NCI-H2171 treated with DMSO at 0.1 percent for 48 hours (cell line): ENCODE measurements at regions not wholly inside any gene's neighbourhood (a gene's known extent, or its start where the extent isn't known, plus 50 kb on each side); places are given as distances from the start of the nearest gene placed in this dataset.
"Not testable (repeated sequence)": the region's sequence is repeated elsewhere in the genome, so short reads cannot be mapped to it uniquely, and the experiment has no call there.

ENCODE experiments used
- DNase-seq: peaks from one replicate; lab custom pipeline; 2025; lab: John Stamatoyannopoulos, UW

GRCh38 chr2:66103581-66103980, 331.3 kb upstream of the MEIS1 start:
- no peak for DNase-seq

DNA sequence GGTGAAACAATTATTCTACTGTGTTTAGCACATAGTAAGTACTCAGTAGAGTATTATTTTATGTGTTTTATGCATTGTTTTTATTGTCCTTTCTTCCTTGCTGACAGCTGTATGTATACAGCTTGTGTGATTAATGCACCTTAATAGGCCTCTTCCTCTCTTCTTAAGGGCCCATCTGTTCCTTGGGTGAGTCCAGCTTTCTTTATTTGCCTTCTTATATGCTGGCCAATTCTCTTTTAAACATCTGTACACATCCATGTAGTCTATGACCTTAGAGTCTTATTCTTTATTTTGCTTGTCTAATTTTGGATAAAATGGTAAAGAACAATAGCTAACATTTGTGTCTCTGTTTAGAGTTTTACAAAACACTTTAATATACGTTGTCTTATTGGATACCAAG, 333.7 kb upstream of the MEIS1 start:
- DNase-seq: no peak

- no peak for DNase-seq
Observed at GRCh38 chr2:66095820-66096345, 339.0 kb upstream of the MEIS1 start.

DNA sequence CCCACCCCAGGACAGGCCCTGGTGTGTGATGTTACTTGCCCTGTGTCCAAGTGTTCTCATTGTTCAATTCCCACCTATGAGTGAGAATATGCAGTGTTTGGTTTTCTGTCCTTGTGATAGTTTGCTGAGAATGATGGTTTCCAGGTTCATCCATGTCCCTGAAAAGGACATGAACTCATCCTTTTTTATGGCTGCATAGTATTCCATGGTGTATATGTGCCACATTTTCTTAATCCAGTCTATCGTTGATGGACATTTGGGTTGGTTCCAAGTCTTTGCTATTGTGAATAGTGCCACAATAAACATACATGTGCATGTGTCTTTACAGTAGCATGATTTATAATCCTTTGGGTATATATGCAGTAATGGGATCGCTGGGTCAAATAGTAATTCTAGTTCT, 340.2 kb upstream of the MEIS1 start:
- DNase-seq: not testable (repeated sequence)

- DNase-seq: no peak
Observed at GRCh38 chr2:66093371-66093770, 341.6 kb upstream of the MEIS1 start.

DNA sequence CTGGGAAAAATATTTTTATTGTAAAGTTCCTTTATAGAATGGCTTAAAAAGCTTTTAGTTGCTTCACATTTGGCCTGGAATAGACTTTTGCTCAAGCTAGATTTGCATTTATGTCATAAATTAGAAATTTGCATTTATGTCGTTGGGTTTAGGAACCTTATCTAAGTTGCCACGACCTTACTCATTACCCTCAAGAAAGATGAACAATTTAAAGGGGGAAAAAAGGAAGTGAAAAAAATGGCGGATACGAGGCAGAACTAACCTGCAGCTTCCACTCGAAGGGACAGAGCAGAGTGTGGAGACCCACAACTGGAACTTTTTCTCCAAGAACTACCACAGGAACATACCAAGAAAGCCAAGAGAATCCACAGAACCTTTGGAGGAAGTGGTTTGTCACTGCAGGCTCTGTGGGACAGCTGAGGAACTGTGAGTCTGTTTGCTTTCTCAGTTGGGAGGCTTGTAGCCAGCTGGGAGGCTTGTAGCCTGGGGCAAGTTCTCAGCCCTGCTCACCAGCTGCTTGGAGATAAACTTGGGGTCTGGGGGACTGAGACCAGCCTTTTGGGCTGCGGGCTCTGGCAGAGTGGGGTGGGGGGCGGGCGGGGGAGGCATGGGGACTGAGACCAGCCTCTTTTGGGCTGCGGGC, 349.9 kb upstream of the MEIS1 start:
- no peak for DNase-seq

DNA sequence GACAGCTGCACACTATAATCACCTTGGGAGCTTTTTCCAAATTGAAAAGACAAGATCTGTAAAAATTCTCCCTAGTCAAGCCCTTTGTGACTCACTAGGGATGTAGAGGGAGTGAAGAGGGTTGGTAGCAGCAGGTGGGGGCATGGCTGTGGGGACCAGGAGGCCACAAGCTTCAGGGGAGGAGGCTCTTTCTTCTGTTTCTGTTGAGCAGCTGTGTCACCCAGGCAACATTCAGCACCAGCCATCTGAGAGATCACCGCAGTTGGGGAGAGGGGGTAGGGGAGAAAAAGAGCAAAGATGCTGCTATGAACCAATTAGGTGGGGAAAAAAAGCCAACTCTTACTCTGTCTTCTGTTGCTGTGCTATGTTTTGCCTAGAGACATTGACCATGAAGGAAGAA, 352.3 kb upstream of the MEIS1 start:
- DNase-seq: no peak

DNA sequence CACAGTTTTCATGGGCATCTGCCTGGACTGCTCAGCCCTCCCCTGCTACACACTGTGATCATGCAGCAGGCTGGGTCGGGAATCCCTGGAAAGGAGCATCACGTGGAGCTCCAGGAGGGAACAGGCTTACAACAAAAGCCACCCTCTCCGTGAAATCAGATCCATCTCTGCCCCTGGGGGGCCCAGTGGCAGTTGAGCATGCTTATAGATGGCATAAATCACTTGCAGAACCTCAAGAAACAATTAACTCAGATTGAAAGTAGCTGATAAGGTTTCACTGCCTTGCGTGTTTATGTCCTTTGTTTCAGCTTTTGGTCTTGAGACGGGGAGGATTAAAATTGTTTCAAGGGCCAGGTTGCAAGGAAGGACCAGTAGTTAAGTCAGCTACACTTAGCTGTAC, 354.8 kb upstream of the MEIS1 start:
- no peak for DNase-seq

DNA sequence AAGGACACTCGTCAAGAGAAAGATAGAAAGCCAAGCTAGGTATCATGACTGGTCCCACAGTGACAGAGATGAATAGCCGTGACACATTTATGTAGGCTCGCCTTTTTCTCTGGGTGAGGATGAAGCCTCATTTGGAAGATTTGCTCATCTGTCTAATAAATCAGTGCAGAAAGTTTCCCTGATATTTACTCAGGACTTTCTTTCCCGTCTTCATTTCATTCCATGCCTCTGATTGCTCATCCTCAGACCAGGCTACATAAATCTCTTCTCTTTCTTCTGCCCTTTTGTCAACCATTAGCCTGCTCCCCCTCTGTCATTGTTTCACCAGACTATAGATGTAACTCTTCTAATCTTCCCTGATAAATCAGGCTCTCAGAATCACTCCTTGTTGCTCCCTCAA, 361.8 kb upstream of the MEIS1 start:
- no peak for DNase-seq

DNA sequence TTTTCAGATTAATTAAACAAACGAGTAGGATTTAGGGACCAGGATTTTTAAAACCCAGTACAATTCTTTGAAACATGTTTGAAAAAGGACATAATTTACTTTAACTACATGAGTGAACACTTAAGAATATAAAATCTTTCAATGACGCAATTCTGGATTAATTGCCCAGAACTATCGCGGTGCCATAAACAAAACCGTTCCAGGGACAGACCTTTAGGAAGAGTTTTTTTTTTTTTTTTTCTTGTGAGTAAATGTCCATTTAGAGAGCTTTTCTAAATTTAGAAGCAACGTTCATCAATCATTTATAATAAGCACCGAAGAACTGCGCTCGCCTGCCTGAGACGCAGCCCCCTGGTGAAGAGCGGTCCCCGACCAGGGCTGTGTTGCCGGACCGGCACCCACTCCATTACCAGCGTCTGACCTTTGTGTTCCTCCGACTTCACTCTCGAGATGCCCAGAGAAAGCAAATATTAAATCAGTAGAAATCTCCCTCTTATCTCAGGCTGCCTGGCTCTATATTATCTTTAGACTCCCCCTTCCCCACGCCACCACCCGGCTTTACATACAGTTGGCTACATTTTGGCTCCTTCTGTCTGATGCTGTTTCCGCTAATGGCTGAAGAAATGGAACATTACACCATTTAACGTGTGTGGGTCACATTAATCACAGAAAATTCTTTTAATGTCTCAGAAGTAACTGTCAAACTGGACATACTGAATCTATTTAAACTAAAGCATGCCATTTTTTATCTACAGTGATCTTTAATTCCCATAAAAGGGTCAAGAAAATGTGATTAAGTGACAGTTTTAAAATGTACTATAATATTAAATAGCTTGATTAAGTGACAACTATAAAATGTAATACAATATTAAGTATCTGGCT, 364.0 kb upstream of the MEIS1 start:
- DNase-seq: no peak

GRCh38 chr2:66069937-66070720, 364.8 kb upstream of the MEIS1 start:
- no peak for DNase-seq

- DNase-seq: no peak
Observed at GRCh38 chr2:66066032-66066431, 368.9 kb upstream of the MEIS1 start.

- no peak for DNase-seq
Observed at GRCh38 chr2:66059332-66059731, 375.6 kb upstream of the MEIS1 start.

GRCh38 chr2:66058675-66059074, 376.2 kb upstream of the MEIS1 start:
- no peak for DNase-seq

DNA sequence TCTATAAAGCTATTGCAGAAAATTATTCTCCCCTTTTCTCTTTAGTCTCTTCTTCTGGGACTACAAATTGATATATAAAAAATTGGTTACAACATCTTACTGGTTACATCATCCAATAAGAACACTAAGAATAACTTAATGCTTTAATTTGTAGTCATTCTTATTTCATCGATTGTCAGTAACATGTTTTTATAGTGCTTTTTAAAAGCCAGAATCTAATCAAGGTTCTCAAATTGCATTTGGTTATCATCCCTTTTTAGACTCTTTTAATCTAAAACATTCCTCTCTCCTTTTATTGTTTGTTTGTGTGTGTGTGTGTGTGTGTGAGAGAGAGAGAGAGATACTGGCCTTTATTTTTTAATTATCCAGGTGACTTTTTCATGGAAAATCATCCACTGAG, 377.1 kb upstream of the MEIS1 start:
- DNase-seq: no peak

GRCh38 chr2:66050392-66050791, 384.5 kb upstream of the MEIS1 start:
- DNase-seq: no peak

- no peak for DNase-seq
Observed at GRCh38 chr2:66048667-66049066, 386.3 kb upstream of the MEIS1 start.

DNA sequence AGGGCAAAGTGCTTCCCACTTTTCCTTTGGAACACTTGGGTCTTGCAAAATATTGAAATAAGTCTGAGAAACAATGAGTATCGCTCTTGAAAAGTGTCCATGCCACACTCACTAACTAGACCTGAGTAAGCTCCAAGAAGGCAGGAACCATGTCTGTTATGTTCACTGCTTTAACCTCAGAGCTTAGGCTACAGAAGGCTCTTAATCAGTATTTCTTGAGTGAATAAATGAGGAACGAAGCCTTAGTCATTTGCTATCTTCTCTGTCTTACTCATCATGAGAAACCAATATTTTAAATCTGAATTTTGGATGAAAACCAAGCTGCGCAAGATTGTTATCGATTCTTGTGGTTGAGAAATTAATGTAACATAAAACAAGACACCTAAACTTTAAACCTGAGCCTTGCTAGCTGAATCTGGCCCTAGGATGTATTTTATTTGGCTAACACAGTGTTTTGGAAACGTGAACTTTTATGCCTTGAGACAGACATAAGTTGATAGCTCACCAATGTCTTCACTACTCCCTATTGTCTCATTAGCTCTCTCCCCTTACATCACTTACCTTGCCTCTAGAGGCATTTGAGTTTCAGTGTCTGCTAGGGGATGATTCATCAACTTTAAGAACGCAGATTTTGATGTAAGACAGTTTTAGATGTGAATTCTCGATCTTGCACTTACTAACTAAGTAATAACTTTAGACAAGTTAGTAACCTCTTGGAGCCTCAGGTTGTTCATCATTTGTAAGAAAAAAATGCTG, 392.8 kb upstream of the MEIS1 start:
- DNase-seq: no peak

GRCh38 chr2:66036948-66037347, 398.0 kb upstream of the MEIS1 start:
- DNase-seq: no peak

- DNase-seq: no peak
Observed at GRCh38 chr2:66034467-66034866, 400.5 kb upstream of the MEIS1 start.

DNA sequence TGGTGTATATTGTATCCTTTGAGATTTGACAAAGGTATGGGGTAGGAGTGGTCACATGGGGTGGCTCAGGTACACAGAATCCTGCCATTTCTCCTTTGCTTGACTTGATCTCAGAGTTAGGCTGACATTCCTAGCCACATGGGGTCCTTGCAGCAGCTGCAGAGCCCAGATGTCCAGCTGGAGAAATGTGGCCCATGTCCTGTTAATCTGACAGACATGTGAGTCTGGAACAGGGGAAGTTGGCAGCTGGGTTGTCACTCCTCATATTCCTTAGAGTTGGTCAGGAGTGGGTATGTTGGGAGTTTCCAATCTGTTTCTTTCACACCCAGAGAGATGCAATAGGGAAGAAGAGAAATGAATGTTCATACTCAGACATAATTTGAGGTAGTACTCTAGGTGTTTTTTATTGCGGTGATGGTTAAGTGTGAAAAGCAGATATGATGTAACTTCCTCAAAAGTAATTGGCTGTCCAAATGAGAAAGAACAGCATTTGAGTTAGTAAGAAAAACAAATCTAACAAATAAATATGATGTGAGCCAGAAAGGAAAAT, 402.6 kb upstream of the MEIS1 start:
- no peak for DNase-seq

- DNase-seq: no peak
Observed at GRCh38 chr2:66031236-66031635, 403.7 kb upstream of the MEIS1 start.
